ENCODE measurements at regions not wholly inside any gene's neighbourhood (a gene's known extent, or its start where the extent isn't known, plus 50 kb on each side); places are given as distances from the start of the nearest gene placed in this dataset.

- DNase-seq (no peak), ATAC-seq (ENCODE audit: insufficient read depth, low FRiP score) (no peak)
- H3K27me3 ChIP-seq (ENCODE audit: control insufficient read depth in 3 of 3, insufficient read depth in 3 of 3, low read length in 2 of 3): no peaks in the 10 kb centered on the region
- WGBS, 2 donors: 83 to 91% methylated on average over 2 of the region's 2 CpGs
- no peak overlapping the region for H3K27ac ChIP-seq (ENCODE audit: low read depth in 1 of 2, low read length in 1 of 2)
- no peak overlapping the region for H3K4me3 ChIP-seq
- H3K36me3 ChIP-seq (ENCODE audit: control insufficient read depth in 4 of 4, insufficient read depth in 4 of 4, low read length in 4 of 4): no peaks in the 10 kb centered on the region
- no peaks in the 10 kb centered on the region for H3K9me3 ChIP-seq (ENCODE audit: control insufficient read depth in 4 of 4, insufficient read depth in 3 of 4, low read length in 3 of 4)
- TF ChIP-seq CTCF (IDR thresholded peaks at IDR 0.05; ENCODE audit: control extremely low read depth, extremely low read depth): no peak
- H3K4me1 ChIP-seq (ENCODE audit: control insufficient read depth in 5 of 5, insufficient read depth in 5 of 5, low read length in 5 of 5): peaks cover 0 to 6% (median 0%) of the 10 kb centered on the region in 5 donors
- no peak overlapping the region for H3K9ac ChIP-seq (ENCODE audit: insufficient read depth in 1 of 2, low read length in 2 of 2)
Observed at GRCh38 chr12:21993438-21993981, 52.3 kb upstream of the ABCC9 start.

DNA sequence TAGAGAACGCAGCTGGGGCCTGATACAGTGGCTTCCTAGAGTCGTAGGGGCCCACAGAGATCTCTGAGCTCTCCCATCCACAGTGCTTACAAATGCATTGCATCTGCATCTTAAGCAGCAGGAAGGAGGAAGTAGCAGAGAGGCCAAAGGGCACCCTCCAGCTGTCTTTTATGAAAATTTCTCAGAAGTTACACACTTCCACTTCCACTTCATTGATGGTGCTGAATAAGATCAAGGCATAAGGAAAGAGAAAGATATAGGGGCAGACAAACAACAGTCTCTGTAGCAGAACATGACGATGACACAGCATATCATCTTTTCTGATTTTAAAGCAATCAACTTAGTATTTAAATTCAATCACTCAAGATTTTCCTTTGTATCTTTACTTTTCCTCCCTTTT, 51.6 kb upstream of the ABCC9 start:
- 65 to 68% methylated on average over 3 of the region's 3 CpGs for WGBS, 2 donors

DNA sequence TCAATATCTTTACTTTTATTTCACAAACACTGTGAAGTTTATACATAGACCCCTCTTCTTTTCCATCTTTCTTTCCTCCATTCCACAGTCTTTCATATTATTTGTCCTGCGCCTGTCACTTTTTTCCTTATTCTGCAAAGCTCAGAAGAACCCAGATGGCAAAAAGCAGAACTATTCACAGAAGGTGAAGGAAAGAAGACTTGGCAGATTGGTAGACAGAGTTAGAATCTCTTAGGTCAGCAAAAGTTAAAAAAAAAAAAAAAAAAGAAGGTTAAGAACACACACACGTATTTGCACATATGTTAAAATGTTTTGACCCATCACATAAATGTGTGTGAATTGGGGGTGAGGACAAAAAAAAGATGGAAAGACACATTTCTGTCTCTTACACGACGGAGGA, 50.3 kb upstream of the ABCC9 start:
- no peak for ATAC-seq (ENCODE audit: insufficient read depth, low FRiP score)
- 71 to 78% methylated on average over 4 of the region's 4 CpGs for WGBS, 2 donors
- no peak for TF ChIP-seq CTCF (IDR thresholded peaks at IDR 0.05; ENCODE audit: control extremely low read depth, extremely low read depth)

More for the DNA sequence above, 51.6 kb upstream of the ABCC9 start:
- H3K4me3 ChIP-seq: no peak overlapping the region
- H3K27ac ChIP-seq (ENCODE audit: low read depth in 1 of 2, low read length in 1 of 2): no peak overlapping the region
- no peak overlapping the region for H3K9ac ChIP-seq (ENCODE audit: insufficient read depth in 1 of 2, low read length in 2 of 2)
- no peak for TF ChIP-seq CTCF (IDR thresholded peaks at IDR 0.05; ENCODE audit: control extremely low read depth, extremely low read depth)
- DNase-seq (peak; percentile 16 to 59 (median 25)), ATAC-seq (ENCODE audit: insufficient read depth, low FRiP score) (no peak)
- H3K36me3 ChIP-seq (ENCODE audit: control insufficient read depth in 4 of 4, insufficient read depth in 4 of 4, low read length in 4 of 4): no peaks in the 10 kb centered on the region
- H3K9me3 ChIP-seq (ENCODE audit: control insufficient read depth in 4 of 4, insufficient read depth in 3 of 4, low read length in 3 of 4): no peaks in the 10 kb centered on the region
- no peaks in the 10 kb centered on the region for H3K27me3 ChIP-seq (ENCODE audit: control insufficient read depth in 3 of 3, insufficient read depth in 3 of 3, low read length in 2 of 3)
- H3K4me1 ChIP-seq (ENCODE audit: control insufficient read depth in 5 of 5, insufficient read depth in 5 of 5, low read length in 5 of 5): peaks cover 0 to 6% (median 0%) of the 10 kb centered on the region in 5 donors

More for the DNA sequence above, 50.3 kb upstream of the ABCC9 start:
- no peak overlapping the region for H3K9ac ChIP-seq (ENCODE audit: insufficient read depth in 1 of 2, low read length in 2 of 2)
- no peak overlapping the region for H3K27ac ChIP-seq (ENCODE audit: low read depth in 1 of 2, low read length in 1 of 2)
- H3K4me1 ChIP-seq (ENCODE audit: control insufficient read depth in 5 of 5, insufficient read depth in 5 of 5, low read length in 5 of 5): peaks cover 0 to 6% (median 0%) of the 10 kb centered on the region in 5 donors
- no peak for DNase-seq
- no peaks in the 10 kb centered on the region for H3K9me3 ChIP-seq (ENCODE audit: control insufficient read depth in 4 of 4, insufficient read depth in 3 of 4, low read length in 3 of 4)
- H3K27me3 ChIP-seq (ENCODE audit: control insufficient read depth in 3 of 3, insufficient read depth in 3 of 3, low read length in 2 of 3): no peaks in the 10 kb centered on the region
- no peaks in the 10 kb centered on the region for H3K36me3 ChIP-seq (ENCODE audit: control insufficient read depth in 4 of 4, insufficient read depth in 4 of 4, low read length in 4 of 4)
- no peak overlapping the region for H3K4me3 ChIP-seq
